CD8-positive, alpha-beta memory T cell (primary cell): ENCODE measurements at regions not wholly inside any gene's neighbourhood (a gene's known extent, or its start where the extent isn't known, plus 50 kb on each side); places are given as distances from the start of the nearest gene placed in this dataset.

Experiments
- CTCF ChIA-PET: fragments of 350-600 bp; sonication (Branson Sonifier 250); formaldehyde crosslinking; loops from one replicate; lab custom pipeline; 2021; ENCODE audit warnings: antibody characterized with exemption; lab: Charles Lee
- POLR2A ChIA-PET: fragments of 350-600 bp; sonication (Branson Sonifier 250); formaldehyde crosslinking; loops from one replicate; lab custom pipeline; 2021; ENCODE audit warnings: antibody characterized with exemption; lab: Charles Lee
- DNase-seq, 5 donors: peaks; one replicate each; pipeline versions ENCODE4 v3.0.0 to v3.0.0-alpha.2; 2020 to 2022; ENCODE audit warnings: mixed read lengths in 1 of 5
- H3K27ac ChIP-seq: one replicate; pipeline ENCODE4 v1.7.0; 2013; ENCODE audit warnings: low read depth, mild to moderate bottlenecking, low read length, moderate library complexity
- H3K27me3 ChIP-seq: 2 replicates; pipeline ENCODE4 v1.7.0; 2013; ENCODE audit warnings: low read length, mild to moderate bottlenecking; ENCODE audit not compliant: insufficient read depth, poor library complexity, severe bottlenecking
- H3K36me3 ChIP-seq: 2 replicates; pipeline ENCODE4 v1.7.0; 2013; ENCODE audit warnings: mild to moderate bottlenecking, low read length, moderate library complexity; ENCODE audit not compliant: insufficient read depth
- H3K4me1 ChIP-seq: 2 replicates; pipeline ENCODE4 v1.7.0; 2013; ENCODE audit warnings: mild to moderate bottlenecking, low read length, moderate library complexity; ENCODE audit not compliant: insufficient read depth
- H3K4me3 ChIP-seq: 2 replicates; pipeline ENCODE4 v1.7.0; 2013; ENCODE audit warnings: mild to moderate bottlenecking, low read length
- H3K9me3 ChIP-seq: 2 replicates; pipeline ENCODE4 v1.7.0; 2013; ENCODE audit warnings: mild to moderate bottlenecking, low read length
- H3K27ac Mint-ChIP-seq, 8 donors: one replicate each; pipeline ENCODE4 v1.8.0; 2020 to 2021; ENCODE audit warnings: mixed read lengths in 8 of 8, mild to moderate bottlenecking in 6 of 8, inconsistent platforms in 3 of 8, moderate library complexity in 3 of 8
- H3K27me3 Mint-ChIP-seq, 2 donors: one replicate each; pipeline ENCODE4 v1.8.0; 2020 to 2021; ENCODE audit warnings: mixed read lengths in 2 of 2, mild to moderate bottlenecking in 1 of 2, moderate library complexity in 1 of 2
- H3K36me3 Mint-ChIP-seq, 3 donors: one replicate each; pipeline ENCODE4 v1.8.0; 2020 to 2021; ENCODE audit warnings: mixed read lengths in 3 of 3, inconsistent platforms in 1 of 3, mild to moderate bottlenecking in 1 of 3
- H3K4me1 Mint-ChIP-seq, 3 donors: one replicate each; pipeline ENCODE4 v1.8.0; 2020 to 2021; ENCODE audit warnings: mixed read lengths in 3 of 3, inconsistent platforms in 1 of 3, mild to moderate bottlenecking in 1 of 3
- H3K4me3 Mint-ChIP-seq, 7 donors: one replicate each; pipeline ENCODE4 v1.8.0; 2020 to 2021; ENCODE audit warnings: mixed read lengths in 7 of 7, mild to moderate bottlenecking in 6 of 7, moderate library complexity in 4 of 7, inconsistent platforms in 2 of 7
- H3K9me3 Mint-ChIP-seq, 5 donors: one replicate each; pipeline ENCODE4 v1.8.0; 2020 to 2022; ENCODE audit warnings: mixed read lengths in 5 of 5, mild to moderate bottlenecking in 3 of 5, moderate library complexity in 2 of 5, inconsistent platforms in 1 of 5

DNA sequence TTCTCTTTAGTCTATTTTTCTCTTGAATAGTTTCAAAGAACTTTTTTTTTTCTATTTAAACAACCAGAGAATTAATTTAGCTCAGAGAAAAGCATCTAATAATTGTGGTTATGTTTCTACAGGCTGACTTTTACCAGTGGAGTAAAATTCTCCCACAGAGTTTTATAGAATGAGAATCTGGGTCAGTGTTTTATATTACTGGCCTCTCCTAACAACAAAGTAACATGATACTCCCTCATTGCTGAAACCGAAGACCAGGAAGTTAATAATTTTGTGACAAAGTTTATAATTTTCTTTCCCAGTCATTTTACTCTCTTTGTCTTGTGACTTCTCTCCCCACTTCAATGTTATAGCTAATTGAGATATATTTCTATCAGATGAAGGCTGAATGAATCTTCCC is 946.9 kb downstream of the EPHA3 start:
- Mint-ChIP-seq H3K4me1 (no peaks in the 10 kb centered on the region), H3K36me3 (no peaks in the 10 kb centered on the region), H3K27me3 (no peaks in the 10 kb centered on the region), H3K27ac (no peak overlapping the region), H3K9me3 (peaks cover 0 to 36% (median 8%) of the 10 kb centered on the region in 5 donors), H3K4me3 (no peak overlapping the region)
- Histone ChIP-seq H3K9me3 (no peaks in the 10 kb centered on the region), H3K27ac (no peak overlapping the region), H3K36me3 (no peaks in the 10 kb centered on the region), H3K27me3 (no peaks in the 10 kb centered on the region), H3K4me1 (no peaks in the 10 kb centered on the region), H3K4me3 (no peak overlapping the region)
- POLR2A ChIA-PET, result no interaction called here
- no peak for DNase-seq
- CTCF ChIA-PET, result no interaction called here

DNA sequence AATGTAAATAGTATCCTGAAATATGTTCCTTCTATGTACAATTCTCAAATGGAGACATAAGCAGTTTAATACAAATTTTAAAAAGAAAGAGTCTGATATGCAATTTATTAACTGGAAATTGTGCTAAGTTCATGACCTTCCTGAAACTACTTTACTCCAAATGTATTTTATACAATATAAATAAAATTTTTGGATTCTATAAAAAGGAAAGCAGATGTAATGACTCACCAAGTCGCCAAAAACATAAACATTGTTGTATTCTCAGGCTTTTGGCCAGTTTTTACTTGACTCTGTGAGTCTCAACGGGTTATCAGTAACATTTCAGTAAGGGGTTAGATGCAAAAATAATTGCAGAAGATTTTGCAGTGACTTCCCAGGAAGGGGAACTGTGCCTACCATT is 948.2 kb downstream of the EPHA3 start:
- H3K4me1 ChIP-seq, result no peaks in the 10 kb centered on the region
- no peaks in the 10 kb centered on the region for H3K27me3 Mint-ChIP-seq
- H3K36me3 ChIP-seq, result no peaks in the 10 kb centered on the region
- H3K9me3 Mint-ChIP-seq, result peaks cover 0 to 32% (median 6%) of the 10 kb centered on the region in 5 donors
- H3K27ac Mint-ChIP-seq, result no peak overlapping the region
- H3K36me3 Mint-ChIP-seq, result no peaks in the 10 kb centered on the region
- no peak overlapping the region for H3K4me3 ChIP-seq
- no peaks in the 10 kb centered on the region for H3K9me3 ChIP-seq
- H3K27ac ChIP-seq, result no peak overlapping the region
- ChIA-PET CTCF (no interaction called here), POLR2A (no interaction called here)
- DNase-seq, result no peak
- H3K4me1 Mint-ChIP-seq, result no peaks in the 10 kb centered on the region
- no peaks in the 10 kb centered on the region for H3K27me3 ChIP-seq
- H3K4me3 Mint-ChIP-seq, result no peak overlapping the region

DNA sequence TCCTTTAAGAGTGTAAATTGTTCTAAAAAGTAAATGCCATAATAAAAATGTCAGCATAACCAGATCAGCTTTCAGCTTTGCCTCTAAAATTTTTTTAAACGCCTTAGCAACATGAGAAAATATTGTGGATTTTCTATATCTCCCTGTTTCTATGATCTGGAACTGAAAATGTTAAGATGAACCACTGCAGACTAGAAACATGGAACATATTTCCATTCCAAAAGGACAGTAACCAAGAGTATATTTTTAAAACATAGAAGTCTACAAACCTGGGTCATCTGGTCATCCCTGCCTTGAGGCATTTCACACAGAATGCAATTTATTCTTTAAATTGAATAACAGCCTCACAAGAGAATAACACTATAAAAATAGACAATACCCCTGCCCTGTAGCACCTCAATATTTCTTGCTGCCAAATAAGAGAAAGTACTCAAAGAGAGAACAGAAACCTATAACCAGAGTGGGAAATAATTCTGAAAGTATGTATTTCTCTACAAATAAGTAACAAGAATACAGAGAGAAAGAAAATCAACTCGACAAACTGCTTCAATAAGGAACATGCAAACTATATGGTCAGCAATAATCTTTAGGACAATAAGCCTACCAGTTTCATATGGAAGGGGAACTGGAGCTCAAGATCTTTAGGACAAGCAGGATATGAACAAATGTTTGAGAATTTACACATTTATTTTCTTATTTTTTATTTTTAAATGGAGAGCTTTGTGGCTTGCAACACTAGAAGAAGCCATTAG is 949.0 kb downstream of the EPHA3 start:
- POLR2A ChIA-PET, result no interaction called here
- DNase-seq, result no peak

DNA sequence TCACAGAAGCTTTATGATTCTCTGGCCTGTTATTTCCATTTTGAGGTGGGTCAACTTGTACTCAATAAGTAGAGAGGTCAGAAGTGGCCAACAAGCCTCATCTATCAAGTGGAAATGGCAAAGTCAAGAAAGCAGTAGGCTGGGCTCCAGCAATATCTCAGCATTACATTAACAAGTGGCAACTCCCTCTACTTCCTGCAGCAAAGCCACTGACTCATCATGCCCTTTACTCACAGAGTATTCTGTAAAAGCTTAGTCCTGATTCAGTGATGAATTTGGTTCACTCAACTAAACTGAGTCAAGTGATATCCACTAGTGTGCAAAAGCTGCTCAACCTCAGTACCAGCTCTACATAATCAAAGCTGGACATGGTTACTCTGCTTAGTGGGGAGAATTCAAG is 954.6 kb downstream of the EPHA3 start:
- no peaks in the 10 kb centered on the region for H3K36me3 Mint-ChIP-seq

More for the DNA sequence above, 949.0 kb downstream of the EPHA3 start:
- Histone ChIP-seq H3K36me3 (no peaks in the 10 kb centered on the region), H3K9me3 (no peaks in the 10 kb centered on the region), H3K4me3 (no peak overlapping the region), H3K27ac (no peak overlapping the region), H3K27me3 (no peaks in the 10 kb centered on the region), H3K4me1 (no peaks in the 10 kb centered on the region)
- Mint-ChIP-seq H3K27me3 (no peaks in the 10 kb centered on the region), H3K4me3 (no peak overlapping the region), H3K4me1 (no peaks in the 10 kb centered on the region), H3K9me3 (peaks cover 0 to 37% (median 6%) of the 10 kb centered on the region in 5 donors), H3K36me3 (no peaks in the 10 kb centered on the region), H3K27ac (no peak overlapping the region)
- CTCF ChIA-PET, result no interaction called here

DNA sequence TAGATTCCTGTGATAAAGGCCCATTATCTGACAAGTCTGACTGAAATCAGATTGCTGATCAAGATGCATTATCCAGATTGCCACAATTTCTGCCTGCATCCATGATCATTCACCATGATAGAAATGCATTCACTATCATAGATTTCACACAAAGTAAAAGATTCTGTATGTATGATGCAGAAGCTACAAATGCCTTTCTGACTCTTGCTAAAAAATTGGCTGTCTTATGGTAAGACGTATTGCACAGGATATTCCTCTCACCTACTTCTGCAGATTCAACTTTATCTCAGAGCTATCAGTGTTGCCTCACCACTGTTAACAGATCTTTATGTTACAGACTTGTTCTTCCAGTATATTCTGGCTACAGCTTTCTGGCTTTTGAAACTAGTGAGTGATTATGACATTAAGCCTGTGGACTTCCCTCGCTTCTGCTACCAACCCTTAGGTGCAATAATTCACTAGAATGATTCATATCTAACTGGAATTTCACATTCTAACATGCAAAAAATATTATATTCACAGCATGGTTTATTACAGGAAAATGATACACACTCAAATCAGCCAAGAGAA is 955.3 kb downstream of the EPHA3 start:
- Histone ChIP-seq H3K27me3 (no peaks in the 10 kb centered on the region), H3K4me3 (no peak overlapping the region), H3K9me3 (no peaks in the 10 kb centered on the region), H3K4me1 (no peaks in the 10 kb centered on the region), H3K27ac (no peak overlapping the region), H3K36me3 (no peaks in the 10 kb centered on the region)
- H3K27ac Mint-ChIP-seq, result no peak overlapping the region
- POLR2A ChIA-PET, result no interaction called here
- peaks cover 6 to 24% (median 11%) of the 10 kb centered on the region in 5 donors for H3K9me3 Mint-ChIP-seq
- no peaks in the 10 kb centered on the region for H3K4me1 Mint-ChIP-seq
- CTCF ChIA-PET, result no interaction called here
- H3K27me3 Mint-ChIP-seq, result no peaks in the 10 kb centered on the region
- no peak overlapping the region for H3K4me3 Mint-ChIP-seq
- DNase-seq, result no peak
- no peaks in the 10 kb centered on the region for H3K36me3 Mint-ChIP-seq

More for the DNA sequence above, 954.6 kb downstream of the EPHA3 start:
- Histone ChIP-seq H3K9me3 (no peaks in the 10 kb centered on the region), H3K27me3 (no peaks in the 10 kb centered on the region), H3K4me1 (no peaks in the 10 kb centered on the region), H3K27ac (no peak overlapping the region), H3K36me3 (no peaks in the 10 kb centered on the region), H3K4me3 (no peak overlapping the region)
- Mint-ChIP-seq H3K9me3 (peaks cover 6 to 28% (median 11%) of the 10 kb centered on the region in 5 donors), H3K27me3 (no peaks in the 10 kb centered on the region), H3K27ac (no peak overlapping the region), H3K4me1 (no peaks in the 10 kb centered on the region), H3K4me3 (no peak overlapping the region)
- POLR2A ChIA-PET, result no interaction called here
- CTCF ChIA-PET, result no interaction called here
- DNase-seq, result no peak

DNA sequence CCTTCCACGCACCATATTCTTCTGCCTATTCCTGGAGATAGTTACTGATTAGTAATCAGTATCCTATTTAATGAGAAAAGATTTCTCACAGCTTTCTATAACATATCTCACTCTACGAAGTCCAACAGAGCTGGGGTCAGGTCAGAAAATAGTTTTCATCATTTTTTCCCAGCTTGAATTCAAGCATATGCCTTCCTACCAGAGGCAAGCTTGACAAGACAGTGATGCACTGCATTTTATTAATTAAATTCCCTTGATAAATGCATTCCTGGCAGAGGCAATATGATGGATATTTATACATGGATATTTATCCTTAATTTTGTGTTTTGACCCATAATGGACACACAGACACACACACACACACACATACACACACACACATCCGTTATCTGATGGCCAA is 961.4 kb downstream of the EPHA3 start:
- Histone ChIP-seq H3K4me3 (no peak overlapping the region), H3K4me1 (no peaks in the 10 kb centered on the region), H3K27me3 (no peaks in the 10 kb centered on the region), H3K36me3 (no peaks in the 10 kb centered on the region), H3K27ac (no peak overlapping the region), H3K9me3 (no peaks in the 10 kb centered on the region)
- no peaks in the 10 kb centered on the region for H3K27me3 Mint-ChIP-seq
- H3K4me3 Mint-ChIP-seq, result no peak overlapping the region
- no peaks in the 10 kb centered on the region for H3K36me3 Mint-ChIP-seq
- ChIA-PET POLR2A (no interaction called here), CTCF (no interaction called here)
- H3K27ac Mint-ChIP-seq, result no peak overlapping the region
- H3K9me3 Mint-ChIP-seq, result peaks cover 4 to 21% (median 19%) of the 10 kb centered on the region in 5 donors
- no peak for DNase-seq
- H3K4me1 Mint-ChIP-seq, result no peaks in the 10 kb centered on the region

DNA sequence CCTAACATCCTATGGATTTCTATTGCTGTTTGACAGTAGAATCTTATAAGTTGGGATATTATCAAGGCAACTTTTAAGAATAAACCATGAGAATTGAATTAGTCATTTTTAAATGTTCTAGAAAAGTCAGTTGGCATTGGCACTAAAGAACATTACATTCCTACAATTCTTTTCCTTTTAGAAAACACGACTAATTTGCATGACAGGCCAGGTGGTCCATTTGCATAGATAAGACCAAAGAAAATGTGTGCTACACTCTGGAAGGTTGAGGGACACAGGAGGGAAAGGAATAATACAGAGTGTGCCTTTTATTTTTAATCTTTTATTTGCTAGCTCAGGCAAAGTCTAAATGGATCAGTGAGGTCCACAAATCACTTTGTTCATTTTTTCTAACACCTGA is 962.3 kb downstream of the EPHA3 start:
- Mint-ChIP-seq H3K36me3 (no peaks in the 10 kb centered on the region), H3K4me1 (no peaks in the 10 kb centered on the region), H3K27me3 (no peaks in the 10 kb centered on the region), H3K27ac (no peak overlapping the region), H3K9me3 (peaks cover 4 to 18% (median 13%) of the 10 kb centered on the region in 5 donors), H3K4me3 (no peak overlapping the region)
- Histone ChIP-seq H3K36me3 (no peaks in the 10 kb centered on the region), H3K4me3 (no peak overlapping the region), H3K27me3 (no peaks in the 10 kb centered on the region), H3K4me1 (no peaks in the 10 kb centered on the region), H3K9me3 (no peaks in the 10 kb centered on the region), H3K27ac (no peak overlapping the region)
- POLR2A ChIA-PET, result no interaction called here
- DNase-seq, result no peak
- CTCF ChIA-PET, result no interaction called here

DNA sequence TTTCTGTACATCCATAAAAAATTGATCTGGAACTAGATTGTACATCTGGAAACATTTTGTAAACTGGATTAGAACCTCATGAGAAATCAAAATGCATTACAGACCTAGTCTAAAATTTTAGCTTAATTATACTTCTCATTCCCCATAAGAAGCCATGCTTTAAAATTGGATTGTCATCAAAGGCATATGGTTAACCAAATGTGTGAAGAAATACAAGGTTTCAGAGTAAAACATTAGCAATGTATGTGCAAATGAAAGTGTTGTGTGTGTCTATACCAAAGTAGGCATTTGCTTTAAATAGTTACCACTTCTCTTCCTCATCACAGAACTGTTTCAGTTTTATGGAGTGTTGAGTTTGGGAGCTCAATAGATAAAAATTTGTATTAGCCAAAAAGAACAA is 968.7 kb downstream of the EPHA3 start:
- H3K9me3 ChIP-seq, result no peaks in the 10 kb centered on the region
- Mint-ChIP-seq H3K4me1 (no peaks in the 10 kb centered on the region), H3K27me3 (no peaks in the 10 kb centered on the region), H3K4me3 (no peak overlapping the region), H3K36me3 (no peaks in the 10 kb centered on the region), H3K9me3 (peaks cover 7 to 16% (median 12%) of the 10 kb centered on the region in 5 donors), H3K27ac (no peak overlapping the region)
- no peak for DNase-seq
- no peaks in the 10 kb centered on the region for H3K4me1 ChIP-seq
- no peak overlapping the region for H3K27ac ChIP-seq
- ChIA-PET CTCF (no interaction called here), POLR2A (no interaction called here)
- no peak overlapping the region for H3K4me3 ChIP-seq
- H3K27me3 ChIP-seq, result no peaks in the 10 kb centered on the region
- H3K36me3 ChIP-seq, result no peaks in the 10 kb centered on the region
